HEK293 (cell line): ENCODE measurements at regions not wholly inside any gene's neighbourhood (a gene's known extent, or its start where the extent isn't known, plus 50 kb on each side); places are given as distances from the start of the nearest gene placed in this dataset.
"Not testable (repeated sequence)": the region's sequence is repeated elsewhere in the genome, so short reads cannot be mapped to it uniquely, and the experiment has no call there.

Experiments used
- CTCF ChIA-PET: fragments of 350-600 bp; formaldehyde crosslinking; extraction: SDS; loops from one replicate; lab custom pipeline; 2021; ENCODE audit warnings: antibody characterized with exemption; lab: Yijun Ruan, JAX
- POLR2A ChIA-PET: fragments of 300-600 bp; formaldehyde crosslinking; extraction: SDS; loops from one replicate; lab custom pipeline; 2020; ENCODE audit warnings: antibody characterized with exemption, inconsistent platforms; lab: Yijun Ruan, JAX
- H3K27ac ChIP-seq: fragments of 200-500 bp; sonication (Bioruptor generic); 2 replicates; pipeline ENCODE4 v1.5.1; 2014; ENCODE audit warnings: low read depth, low read length, control low read depth, inconsistent platforms; ENCODE audit errors: extremely low read depth
- H3K36me3 ChIP-seq, 2 experiments: fragments of 200-500 bp in 1 of 2; sonication (Bioruptor generic) in 1 of 2; 1 replicate in 1 of 2; 2 replicates in 1 of 2; pipeline ENCODE4 v1.5.1; 2014 to 2017; ENCODE audit warnings: inconsistent platforms in 2 of 2, low read length in 2 of 2; ENCODE audit not compliant: control insufficient read depth in 2 of 2, insufficient read depth in 1 of 2
- H3K4me1 ChIP-seq: fragments of 200-500 bp; sonication (Bioruptor generic); 2 replicates; pipeline ENCODE4 v1.5.1; 2014; ENCODE audit warnings: mild to moderate bottlenecking, low read length, inconsistent platforms; ENCODE audit not compliant: control insufficient read depth, insufficient read depth
- H3K4me3 ChIP-seq: 2 replicates; pipeline ENCODE4 v1.5.1; 2011; ENCODE audit warnings: low read depth, mild to moderate bottlenecking, control low read depth, low read length, moderate library complexity
- H3K9me3 ChIP-seq: fragments of 200-500 bp; sonication (Bioruptor generic); 2 replicates; pipeline ENCODE4 v1.5.1; 2014; ENCODE audit warnings: low read depth, low read length, inconsistent platforms; ENCODE audit not compliant: control insufficient read depth, insufficient read depth
- EGR2 ChIP-seq: fragments of 450-650 bp; formaldehyde crosslinking; IDR thresholded peaks from 2 replicates; pipeline ENCODE4 v1.5.1; 2016; ENCODE audit warnings: low read depth, missing biosample characterization, missing genetic modification characterization
- FEZF1 ChIP-seq: fragments of 450-650 bp; formaldehyde crosslinking; IDR thresholded peaks from 2 replicates; pipeline ENCODE4 v1.5.1; 2016; ENCODE audit warnings: missing biosample characterization, missing genetic modification characterization
- GLI4 ChIP-seq: fragments of 450-650 bp; formaldehyde crosslinking; IDR thresholded peaks from 2 replicates; pipeline ENCODE4 v1.5.1; 2016; ENCODE audit warnings: missing biosample characterization, missing genetic modification characterization
- OVOL3 ChIP-seq: fragments of 450-650 bp; formaldehyde crosslinking; IDR thresholded peaks from 2 replicates; pipeline ENCODE4 v1.5.1; 2016; ENCODE audit warnings: missing biosample characterization, missing genetic modification characterization
- ZNF146 ChIP-seq: fragments of 450-650 bp; formaldehyde crosslinking; IDR thresholded peaks from 2 replicates; pipeline ENCODE4 v1.5.1; 2016; ENCODE audit warnings: missing biosample characterization, missing genetic modification characterization
- ZNF2 ChIP-seq: fragments of 450-650 bp; formaldehyde crosslinking; IDR thresholded peaks from 2 replicates; pipeline ENCODE4 v1.5.1; 2016; ENCODE audit warnings: missing biosample characterization, missing genetic modification characterization
- ZNF560 ChIP-seq: fragments of 450-650 bp; formaldehyde crosslinking; IDR thresholded peaks from 2 replicates; pipeline ENCODE4 v1.5.1; 2017; ENCODE audit warnings: missing biosample characterization, missing genetic modification characterization, borderline replicate concordance
- ZNF624 ChIP-seq: fragments of 450-650 bp; formaldehyde crosslinking; IDR thresholded peaks from 2 replicates; pipeline ENCODE4 v1.5.1; 2017; ENCODE audit warnings: missing biosample characterization, missing genetic modification characterization
- ZNF747 ChIP-seq: fragments of 450-650 bp; formaldehyde crosslinking; IDR thresholded peaks from 2 replicates; pipeline ENCODE4 v1.5.1; 2016; ENCODE audit warnings: missing biosample characterization, missing genetic modification characterization
- TF ChIP-seq, protein P1 (sequence below): fragments of 450-650 bp; formaldehyde crosslinking; IDR thresholded peaks from 2 replicates; pipeline ENCODE4 v1.5.1; 2016; ENCODE audit warnings: missing biosample characterization, missing genetic modification characterization, low read depth

DNA sequence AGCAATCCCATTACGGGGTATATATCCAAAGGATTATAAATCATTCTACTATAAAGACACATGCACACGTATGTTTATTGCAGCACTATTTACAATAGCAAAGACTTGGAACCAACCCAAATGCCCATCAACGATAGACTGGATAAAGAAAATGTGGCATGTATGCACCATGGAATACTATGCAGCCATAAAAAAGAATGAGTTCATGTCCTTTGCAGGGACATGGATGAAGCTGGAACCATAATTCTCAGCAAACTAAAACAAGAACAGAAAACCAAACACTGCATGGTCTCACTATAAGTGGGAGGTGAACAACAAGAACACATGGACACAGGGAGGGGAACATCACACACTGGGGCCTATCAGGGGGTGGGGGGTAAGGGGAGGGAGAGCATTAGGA lies 56.1 kb upstream of the UXT start:
- TF ChIP-seq ZNF146 (tag by site-specific recombination): peak; percentile 53; the same call in 1 of the 2 replicates
- POLR2A ChIA-PET, H3K4me3 ChIP-seq: not testable (repeated sequence)

DNA sequence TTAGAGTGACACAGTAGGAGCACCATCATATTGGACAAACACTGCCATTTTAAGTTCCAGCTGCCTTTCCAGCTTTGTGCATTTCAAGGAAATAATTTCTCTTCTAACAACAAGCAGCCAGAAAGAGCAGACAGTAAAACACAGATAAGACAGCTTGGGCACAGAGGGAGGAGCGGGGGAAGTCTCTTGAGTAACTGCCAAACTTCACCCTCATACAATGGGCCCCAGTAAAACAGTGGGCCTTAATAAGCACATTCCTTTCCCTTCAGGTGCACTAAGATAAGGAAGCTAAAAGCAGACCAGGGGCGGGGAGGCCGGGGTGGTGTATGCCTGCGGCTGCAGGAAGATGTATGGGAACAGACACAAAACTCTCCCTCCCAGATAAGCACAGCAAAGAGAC lies 53.7 kb upstream of the UXT start:
- H3K9me3 ChIP-seq, H3K36me3 ChIP-seq, CTCF ChIA-PET, H3K27ac ChIP-seq: not testable (repeated sequence)
- TF ChIP-seq EGR2 (tag by site-specific recombination) (peak; percentile 31; the same call in 1 of the 2 replicates), FEZF1 (tag by site-specific recombination) (peak; percentile 60)
- TF ChIP-seq, all 188 proteins: peak for 2; not testable (repeated sequence) for 186
- POLR2A ChIA-PET, H3K4me3 ChIP-seq, H3K4me1 ChIP-seq: not testable (repeated sequence)

More for the DNA sequence above, 56.1 kb upstream of the UXT start:
- H3K4me1 ChIP-seq, H3K36me3 ChIP-seq, H3K27ac ChIP-seq, H3K9me3 ChIP-seq, CTCF ChIA-PET: not testable (repeated sequence)

DNA sequence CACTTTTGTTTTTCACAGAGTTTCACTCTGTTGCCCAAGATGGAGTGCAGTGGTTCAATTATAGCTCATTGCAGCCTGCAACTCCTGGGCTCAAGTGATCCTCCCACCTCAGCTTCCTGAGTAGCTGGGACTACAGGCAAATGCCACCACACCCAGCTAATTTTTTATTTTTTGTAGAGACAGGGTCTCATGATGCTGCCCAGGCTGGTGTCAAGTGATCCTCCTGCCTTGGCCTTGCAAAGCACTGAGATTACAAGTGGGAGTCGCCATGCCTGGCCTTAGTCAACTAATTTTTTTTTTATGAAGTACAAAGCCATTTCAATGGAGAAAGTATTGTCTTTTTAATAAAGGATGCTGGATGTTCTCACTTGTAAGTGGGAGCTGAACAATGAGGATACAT lies 51.3 kb upstream of the UXT start:
- H3K4me3 ChIP-seq: no peak overlapping the region
- ChIA-PET CTCF (no interaction called here), POLR2A (no interaction called here)
- no peak overlapping the region for H3K27ac ChIP-seq
- no peaks in the 10 kb centered on the region for H3K4me1 ChIP-seq
- no peaks in the 10 kb centered on the region for H3K9me3 ChIP-seq
- TF ChIP-seq ZNF747 (tag by site-specific recombination) (no peak), ZNF2 (no peak), EGR2 (tag by site-specific recombination) (no peak), OVOL3 (no peak), ZNF560 (no peak), GLI4 (no peak), ZNF624 (no peak)
- TF ChIP-seq, protein P1, sequence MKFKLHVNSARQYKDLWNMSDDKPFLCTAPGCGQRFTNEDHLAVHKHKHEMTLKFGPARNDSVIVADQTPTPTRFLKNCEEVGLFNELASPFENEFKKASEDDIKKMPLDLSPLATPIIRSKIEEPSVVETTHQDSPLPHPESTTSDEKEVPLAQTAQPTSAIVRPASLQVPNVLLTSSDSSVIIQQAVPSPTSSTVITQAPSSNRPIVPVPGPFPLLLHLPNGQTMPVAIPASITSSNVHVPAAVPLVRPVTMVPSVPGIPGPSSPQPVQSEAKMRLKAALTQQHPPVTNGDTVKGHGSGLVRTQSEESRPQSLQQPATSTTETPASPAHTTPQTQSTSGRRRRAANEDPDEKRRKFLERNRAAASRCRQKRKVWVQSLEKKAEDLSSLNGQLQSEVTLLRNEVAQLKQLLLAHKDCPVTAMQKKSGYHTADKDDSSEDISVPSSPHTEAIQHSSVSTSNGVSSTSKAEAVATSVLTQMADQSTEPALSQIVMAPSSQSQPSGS: no peak
- H3K36me3 ChIP-seq: no peaks in the 10 kb centered on the region
